CD4-positive, alpha-beta T cell treated with Interleukin-17A for 4 hours (primary cell): ENCODE measurements at regions not wholly inside any gene's neighbourhood (a gene's known extent, or its start where the extent isn't known, plus 50 kb on each side); places are given as distances from the start of the nearest gene placed in this dataset.
"Not testable (repeated sequence)": the region's sequence is repeated elsewhere in the genome, so short reads cannot be mapped to it uniquely, and the experiment has no call there.

Experiments used
- DNase-seq: peaks from one replicate; pipeline ENCODE4 v3.0.0-alpha.2; 2020; ENCODE audit warnings: mixed read lengths

DNA sequence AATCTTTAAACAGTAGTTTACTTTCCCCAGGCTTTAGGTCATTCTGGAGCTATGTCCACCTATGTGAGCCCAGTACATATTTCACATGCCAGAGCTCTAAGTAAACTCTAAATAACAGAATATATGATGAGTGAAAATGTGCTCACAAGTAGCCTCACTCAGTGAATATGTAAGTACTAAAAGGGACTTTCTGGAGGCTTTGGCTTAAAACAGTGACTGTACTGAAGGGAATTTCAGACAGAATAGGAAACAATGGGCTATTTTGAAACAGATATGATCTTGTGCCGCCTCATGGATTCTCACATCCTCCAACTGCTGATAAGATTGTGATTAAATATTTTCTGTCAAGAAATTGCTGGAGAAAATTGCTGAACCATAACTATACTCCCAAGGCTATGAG, 747.9 kb downstream of the SOCS6 start:
- DNase-seq = no peak

DNA sequence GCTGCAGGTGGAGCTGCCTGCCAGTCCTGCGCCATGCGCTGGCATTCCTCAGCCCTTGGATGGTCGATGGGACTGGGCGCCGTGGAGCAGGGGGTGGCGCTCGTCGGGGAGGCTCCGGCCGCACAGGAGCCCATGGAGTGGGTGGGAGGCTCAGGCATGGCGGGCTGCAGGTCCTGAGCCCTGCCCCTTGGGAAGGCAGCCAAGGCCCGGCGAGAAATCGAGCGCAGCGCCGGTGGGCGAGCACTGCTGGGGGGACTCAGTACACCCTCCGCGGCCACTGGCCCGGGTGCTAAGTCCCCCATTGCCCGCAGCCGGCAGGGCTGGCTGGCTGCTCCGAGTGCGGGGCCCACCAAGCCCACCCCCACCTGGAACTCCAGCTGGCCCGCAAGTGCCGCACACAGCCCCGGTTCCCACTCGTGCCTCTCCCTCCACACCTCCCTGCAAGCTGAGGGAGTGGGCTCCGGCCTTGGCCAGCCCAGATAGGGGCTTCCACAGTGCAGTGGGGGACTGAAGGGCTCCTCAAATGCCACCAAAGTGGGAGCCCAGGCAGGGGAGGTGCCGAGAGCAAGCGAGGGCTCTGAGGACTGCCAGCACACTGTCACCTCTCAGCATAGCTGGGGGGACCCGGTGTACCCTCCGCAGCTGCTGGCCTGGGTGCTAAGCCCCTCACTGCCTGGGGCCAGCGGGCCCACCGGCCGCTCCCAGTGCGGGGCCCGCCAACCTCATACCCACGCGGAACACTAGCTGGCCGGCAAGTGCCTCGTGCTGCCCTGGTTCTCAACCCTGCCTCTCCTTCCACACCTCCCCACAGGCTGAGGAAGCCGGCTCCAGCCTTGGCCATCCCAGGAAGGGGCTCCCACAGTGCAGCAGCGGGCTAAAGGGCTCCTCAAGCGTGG, 742.7 kb downstream of the SOCS6 start:
- DNase-seq = not testable (repeated sequence)

DNA sequence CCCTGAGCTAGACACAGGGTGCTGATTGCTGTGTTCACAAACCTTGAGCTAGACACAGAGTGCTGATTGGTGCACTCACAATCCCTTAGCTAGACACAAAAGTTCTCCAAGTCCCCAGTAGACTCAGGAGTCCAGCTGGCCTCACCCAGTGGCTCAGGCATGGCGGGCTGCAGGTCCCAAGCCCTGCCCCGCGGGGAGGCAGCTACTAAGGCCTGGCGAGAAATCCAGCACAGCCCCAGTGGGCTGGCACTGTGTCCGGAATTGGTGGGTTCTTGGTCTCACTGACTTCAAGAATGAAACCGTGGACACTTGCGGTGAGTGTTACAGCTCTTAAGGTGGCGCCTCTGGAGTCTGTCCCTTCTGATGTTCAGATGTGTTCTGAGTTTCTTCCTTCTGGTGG, 741.2 kb downstream of the SOCS6 start:
- not testable (repeated sequence) for DNase-seq

DNA sequence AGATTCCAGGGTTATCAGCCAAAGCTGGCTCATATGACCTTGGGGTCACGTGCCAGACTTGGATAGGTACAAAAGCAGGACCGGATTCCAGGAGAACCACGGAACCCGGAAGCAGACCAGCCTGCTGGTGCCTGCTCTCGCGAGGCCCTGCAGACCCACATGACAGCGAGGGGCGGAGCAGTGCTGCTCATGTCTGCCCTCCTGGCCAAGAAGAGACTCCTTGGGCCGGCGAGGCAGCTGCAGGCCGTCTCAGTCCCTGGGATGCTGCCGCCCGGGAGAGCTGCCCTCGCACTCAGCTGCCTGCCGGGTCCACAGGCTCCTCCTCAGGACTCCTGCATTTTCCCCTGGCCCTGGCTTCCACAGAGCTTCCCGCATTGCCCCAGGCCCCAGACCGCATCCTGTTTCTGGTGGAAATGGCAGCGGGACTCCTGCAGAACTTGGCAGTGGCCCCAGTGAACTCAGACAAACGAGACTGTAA, 739.5 kb downstream of the SOCS6 start:
- no peak for DNase-seq

DNA sequence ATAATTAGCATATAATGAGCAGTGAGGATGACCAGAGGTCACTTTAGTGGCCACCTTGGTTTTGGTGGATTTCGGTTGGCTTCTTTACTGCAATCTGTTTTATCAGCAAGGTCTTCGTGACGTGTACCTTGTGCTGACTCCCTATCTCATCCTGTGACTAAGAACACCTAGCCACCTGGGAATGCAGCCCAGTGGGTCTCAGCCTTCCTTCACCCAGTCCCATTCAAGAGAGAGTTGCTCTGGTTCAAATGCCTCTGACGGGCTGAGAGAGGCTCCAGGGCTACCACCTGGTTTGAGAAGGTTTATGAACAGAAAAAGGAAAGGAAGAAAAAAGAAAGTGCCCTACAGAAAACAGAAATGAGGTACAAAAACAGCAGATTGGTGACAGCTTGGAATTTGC, 738.7 kb downstream of the SOCS6 start:
- DNase-seq = no peak

DNA sequence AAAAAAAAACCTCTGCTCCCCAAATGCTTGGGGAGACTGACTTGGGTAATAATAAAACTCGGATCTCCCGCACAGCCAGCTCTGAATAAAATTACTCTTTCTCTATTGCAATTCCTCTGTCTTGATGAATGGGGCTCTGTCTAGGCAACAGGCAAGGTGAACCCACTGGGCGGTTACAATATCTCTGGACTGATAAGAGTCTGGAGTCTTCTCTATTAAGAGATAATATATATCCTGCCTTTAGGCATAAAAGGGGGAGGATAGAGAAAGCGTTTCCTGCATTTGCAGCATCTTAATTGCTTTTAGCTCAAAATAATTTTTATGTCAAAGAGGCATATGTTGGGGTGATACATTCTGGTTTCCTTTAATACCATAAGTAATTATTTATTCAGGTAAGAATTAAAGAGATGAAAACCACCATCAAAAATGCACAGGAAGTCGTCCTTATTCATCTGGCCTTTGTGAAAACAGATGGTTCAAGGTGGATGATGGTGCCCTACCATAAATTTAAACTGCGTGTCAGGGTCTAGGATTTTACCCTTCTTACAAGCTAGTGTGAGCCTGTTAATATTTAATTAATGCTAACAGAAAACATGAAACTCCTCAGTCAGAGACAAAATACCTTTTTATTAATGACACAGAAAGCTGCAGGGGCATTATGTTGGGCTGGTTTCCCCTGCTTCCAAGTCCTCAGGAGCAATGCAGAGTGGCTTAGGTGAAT, 736.8 kb downstream of the SOCS6 start:
- DNase-seq = no peak

DNA sequence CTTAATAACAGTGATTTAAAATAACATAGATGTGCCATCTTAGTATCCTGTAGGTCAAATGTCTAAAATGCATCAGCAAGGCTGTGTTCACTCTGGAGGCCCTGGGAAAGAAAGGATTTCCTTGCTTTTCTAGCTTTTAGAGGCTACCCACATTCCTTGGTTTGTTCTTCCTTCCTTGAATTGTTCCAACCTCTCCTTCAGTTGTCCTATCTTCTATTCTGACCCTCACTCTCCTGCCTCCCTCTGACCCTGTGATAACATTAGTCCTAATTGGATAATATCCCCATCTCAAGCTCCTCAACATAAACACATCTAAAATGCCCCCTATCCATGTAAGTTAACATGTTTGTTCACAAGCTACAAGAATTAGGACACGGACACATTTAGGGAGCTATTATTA, 733.5 kb downstream of the SOCS6 start:
- no peak for DNase-seq

DNA sequence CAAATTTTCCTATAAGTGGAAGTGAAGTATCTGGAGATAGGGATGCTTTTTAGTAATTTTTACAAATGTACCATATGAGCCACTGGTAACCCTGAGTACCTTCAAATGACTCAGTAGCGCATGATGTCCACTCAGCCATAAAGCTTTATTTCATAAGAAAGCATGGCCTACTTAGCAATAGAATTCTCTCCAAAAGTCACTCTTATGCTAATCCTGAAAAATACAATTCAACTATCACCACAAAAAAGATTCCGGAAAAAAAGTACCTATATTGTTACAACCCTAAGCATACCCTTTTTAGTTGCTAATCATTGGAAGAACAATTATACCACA, 732.2 kb downstream of the SOCS6 start:
- DNase-seq = no peak

DNA sequence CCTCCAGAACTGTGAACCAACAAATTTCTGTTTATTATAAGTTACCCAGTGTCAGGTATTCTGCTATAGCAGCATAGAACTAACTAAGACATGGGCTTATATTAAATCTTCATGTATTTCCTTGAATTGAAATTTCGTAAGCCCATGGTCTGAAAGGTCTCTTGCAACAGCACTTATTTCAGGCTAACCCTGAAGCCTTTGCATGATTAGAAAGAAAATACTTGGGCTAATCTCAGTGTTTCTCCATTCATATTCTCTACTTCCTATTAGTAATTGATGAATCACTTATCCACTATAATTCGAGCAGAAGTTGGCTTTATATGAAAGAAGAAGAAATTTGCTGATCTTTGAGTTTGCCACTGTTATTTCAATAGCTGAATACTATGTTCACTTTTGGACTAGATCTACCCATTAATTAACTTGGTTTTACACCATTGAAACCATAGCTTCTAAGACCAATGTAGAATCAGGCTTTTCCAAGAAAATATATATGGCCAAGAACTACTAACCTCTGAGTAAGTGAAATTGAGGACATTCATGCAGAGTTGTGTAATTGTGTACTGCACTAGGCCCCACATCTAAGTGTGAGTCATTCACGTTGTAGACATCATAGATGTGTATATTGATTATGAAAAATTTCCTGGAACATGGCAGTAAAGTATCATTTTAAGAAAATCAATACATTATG, 731.6 kb downstream of the SOCS6 start:
- DNase-seq = no peak

DNA sequence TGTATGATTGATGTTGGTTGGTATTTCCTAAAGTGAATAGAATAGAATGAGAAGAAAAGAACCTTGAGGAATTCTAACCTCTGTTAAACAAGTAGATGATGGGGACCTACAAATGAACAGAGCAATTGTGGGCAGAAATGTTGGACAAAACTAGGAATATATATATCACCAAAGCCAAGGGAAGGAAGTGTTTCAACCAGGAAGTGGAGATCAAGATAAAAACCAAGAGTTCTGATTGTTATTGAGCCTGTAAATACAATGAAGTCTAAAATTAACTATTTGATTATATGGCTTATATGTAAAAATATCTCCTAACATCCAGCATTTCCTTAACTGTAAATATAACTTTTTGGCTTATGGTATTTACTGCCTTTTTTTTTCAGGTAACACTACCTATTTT, 730.0 kb downstream of the SOCS6 start:
- no peak for DNase-seq

DNA sequence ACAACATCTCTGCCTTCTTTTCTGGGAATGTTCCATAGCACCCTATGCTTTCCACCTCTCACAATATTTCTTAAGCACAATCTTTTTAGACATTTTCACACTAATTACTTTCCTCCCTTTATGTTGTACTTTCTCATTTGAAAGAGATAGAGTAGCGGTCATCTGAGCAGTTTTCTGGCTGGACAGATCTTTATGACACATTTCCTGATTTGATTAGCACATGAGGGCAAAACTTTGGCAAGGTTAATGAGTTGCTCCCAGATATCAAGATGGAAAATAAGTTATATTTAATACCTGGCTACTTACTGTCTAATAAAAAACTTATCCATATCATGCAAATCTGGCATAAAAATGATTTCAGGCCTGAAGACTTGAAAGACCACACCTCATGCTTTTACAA, 723.9 kb downstream of the SOCS6 start:
- DNase-seq = no peak

DNA sequence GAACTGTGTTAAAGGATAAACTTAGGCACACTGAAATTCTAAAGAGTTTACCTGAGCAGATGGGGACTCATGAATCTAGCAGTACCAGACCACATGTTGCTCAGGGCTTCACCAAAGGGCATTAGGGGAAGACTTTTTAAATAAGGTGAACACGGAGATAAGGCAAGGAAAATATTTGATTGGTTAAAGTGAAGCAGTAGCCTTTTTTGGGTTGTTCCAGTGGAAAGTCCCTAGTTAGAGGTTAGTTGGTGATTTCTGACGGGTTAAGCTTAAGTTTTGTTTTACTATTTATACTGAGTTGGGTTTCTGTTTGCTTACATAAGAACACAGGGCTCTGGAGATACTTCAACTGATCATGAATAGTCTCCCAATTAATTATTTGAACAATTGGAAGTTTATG, 722.5 kb downstream of the SOCS6 start:
- DNase-seq = no peak

DNA sequence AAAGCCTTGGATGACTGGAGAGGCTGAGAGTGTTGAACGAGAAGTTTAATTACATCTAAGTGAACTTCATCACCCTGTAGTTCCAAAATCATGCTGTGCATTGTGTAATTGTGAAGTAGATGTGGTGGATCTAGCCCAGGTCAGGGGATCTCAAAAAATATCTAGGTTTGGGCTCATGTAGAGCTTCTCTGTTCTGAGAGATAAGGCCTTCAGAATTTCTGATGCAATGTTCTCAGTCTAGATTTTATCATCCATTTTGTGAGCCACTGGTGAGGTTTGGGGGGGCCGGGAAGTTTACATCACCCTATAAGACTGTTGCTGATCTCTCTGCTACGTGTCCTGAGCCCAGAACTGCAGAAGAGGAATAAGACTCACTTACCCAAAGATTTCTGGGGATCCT, 719.4 kb downstream of the SOCS6 start:
- no peak for DNase-seq

DNA sequence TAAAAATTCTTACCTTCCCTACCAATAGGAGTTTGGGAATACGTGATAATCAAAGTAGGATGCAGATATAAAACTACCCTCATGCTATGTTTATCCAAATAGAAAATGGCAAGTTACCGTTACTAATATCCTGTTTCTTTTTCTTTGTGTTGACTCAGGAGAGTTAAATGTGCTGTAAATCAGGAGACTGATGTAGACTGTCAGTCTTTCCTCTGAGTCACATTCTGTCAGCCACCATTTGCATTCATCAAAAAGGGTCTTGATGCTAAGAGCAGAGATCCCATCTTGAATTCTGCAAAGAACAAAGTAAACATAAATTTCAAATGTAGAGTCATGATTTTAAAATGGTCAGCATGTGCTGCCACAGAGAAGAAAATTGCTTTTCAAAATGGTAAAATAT, 712.8 kb downstream of the SOCS6 start:
- DNase-seq = no peak

DNA sequence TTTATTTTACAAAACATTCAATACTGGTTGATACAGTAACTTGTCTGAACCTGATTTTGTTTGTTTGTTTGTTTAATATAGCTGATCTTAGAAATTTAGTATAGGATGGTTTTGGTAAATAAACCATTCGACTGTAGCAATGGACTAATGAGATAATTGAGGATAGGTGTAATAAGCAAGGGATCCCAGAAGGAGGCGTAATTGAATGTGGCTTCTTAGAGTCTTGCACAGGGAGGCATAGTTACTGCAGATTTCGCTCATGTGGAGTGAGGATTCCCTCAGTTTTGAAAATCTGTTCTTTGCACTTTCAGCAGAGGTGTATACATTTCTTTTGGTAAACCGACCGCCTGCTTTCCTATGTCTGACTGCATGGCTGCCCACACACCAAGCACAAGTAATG, 709.6 kb downstream of the SOCS6 start:
- no peak for DNase-seq

DNA sequence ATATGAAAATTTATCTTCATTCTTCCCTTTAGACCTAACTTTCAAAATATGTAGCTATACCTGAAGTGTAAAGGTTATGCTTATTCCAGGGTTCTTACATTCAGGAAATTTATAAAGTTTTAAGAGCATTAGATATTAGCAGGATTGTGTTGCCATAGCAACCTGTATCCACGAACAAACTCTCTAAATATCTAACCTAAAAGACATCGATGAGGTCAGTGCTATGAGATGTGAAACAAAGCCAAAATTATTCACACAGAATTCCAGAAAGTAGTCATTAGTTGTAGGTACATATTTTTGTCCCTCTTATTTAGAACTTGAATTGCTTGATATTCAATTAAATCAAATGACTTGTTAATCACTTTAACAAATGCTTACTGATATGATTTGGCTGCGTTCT, 705.3 kb downstream of the SOCS6 start:
- no peak for DNase-seq

DNA sequence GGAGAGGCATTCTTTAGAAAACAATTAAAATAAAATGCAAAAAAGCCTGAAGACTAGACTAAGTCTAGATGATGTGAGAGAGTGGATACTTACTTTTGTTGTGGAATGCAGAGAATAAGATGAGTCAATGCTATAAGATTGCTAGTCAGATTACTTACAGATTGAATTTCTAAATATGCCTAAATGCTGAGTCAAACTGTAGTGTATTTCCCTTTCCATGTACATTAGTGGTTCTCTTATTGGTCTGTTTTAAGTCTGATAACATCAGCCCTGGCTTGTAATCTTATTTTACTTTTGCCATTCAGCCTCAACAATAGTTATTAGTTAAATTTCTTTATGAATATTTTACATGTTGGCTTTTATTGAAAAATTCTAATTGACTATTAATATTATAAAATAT, 702.7 kb downstream of the SOCS6 start:
- DNase-seq = no peak

DNA sequence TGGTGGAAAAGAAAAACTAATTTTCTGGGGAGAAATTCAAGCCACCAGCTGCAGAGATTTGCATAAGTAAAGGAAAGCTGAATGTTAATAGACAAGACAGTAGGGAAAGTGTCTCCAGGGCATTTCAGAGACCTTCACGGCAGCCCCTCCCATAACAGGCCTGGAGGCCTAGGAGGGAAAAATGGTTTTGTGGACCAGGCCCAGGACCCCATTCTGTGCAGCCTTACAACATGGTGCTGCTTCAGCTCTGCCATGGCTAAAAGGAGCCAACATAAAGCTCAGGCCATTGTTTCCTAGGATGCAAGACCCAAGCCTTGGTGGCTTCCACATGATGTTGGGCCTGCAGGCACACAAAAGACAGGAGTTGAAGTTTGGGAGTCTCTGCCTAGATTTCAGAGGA, 697.1 kb downstream of the SOCS6 start:
- no peak for DNase-seq

DNA sequence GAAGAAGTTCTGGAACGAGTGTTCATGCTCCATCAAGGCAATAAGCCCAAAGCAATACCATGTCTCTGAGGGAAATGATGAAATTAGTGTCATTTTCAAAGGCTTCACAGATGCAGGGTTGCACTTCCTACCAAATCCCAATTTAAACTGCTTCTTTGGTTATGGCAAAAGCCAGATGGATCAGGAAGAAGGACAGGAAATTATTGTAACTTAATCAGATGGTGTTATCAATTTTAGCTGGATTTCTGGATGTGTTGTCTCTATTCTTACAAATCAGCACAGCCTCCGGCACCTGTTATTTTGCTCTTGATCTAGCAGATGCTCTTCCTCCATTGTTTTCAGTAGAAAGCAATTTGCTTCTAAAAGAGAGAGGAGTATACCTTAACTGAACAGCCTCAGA, 693.4 kb downstream of the SOCS6 start:
- no peak for DNase-seq

DNA sequence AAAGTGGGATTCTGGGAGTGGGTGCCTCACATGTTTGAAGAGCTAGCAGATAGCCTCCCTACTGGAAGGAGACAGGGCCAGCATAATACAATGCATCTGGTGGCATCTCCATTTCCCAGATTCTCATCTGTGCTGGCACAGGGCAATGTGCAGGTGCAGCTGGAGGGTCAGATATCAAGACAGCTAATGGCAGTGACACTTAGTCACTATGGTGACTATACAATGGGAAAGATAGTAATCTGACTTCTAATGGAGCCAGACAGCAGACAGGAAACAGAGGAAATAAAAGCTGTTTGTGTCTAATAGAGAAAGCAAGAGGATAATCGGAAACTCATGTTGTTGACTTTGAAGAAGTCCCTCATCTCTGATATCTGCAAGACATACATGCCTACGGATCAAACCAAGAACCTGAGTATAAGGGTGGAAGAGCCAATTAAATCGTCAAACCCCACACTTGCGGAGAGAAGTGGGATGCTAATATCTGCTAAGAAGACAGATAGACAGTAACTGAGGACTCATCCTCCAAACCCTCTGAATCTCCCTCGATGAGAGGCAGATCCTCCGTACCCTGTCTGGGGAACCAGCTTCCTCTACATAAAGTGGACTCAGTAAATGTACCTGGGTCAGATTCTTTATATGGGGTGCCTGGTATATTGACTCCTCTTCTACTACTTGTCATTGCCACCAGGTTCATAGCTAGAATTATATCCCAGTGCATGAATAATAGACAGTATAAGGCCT, 692.7 kb downstream of the SOCS6 start:
- no peak for DNase-seq

DNA sequence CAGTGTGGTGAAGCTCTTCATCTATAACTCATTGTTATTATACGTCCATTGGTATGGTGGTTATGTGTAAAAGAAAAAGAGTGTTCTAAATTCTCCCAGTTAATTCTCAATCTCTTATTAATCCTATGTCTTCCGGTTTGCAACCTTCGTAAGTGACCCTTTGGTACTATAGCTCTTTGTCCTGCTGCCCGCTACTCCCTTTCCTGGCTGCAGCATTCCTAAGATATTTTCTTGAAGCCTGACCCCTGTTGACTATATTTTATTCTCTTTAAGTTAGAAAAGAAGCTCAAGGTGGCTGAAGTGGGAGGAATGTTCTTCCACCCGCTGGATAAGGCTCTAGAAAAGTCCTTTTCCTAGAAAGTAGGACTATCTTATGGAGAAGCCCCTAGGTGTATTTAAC, 684.8 kb downstream of the SOCS6 start:
- DNase-seq = no peak

DNA sequence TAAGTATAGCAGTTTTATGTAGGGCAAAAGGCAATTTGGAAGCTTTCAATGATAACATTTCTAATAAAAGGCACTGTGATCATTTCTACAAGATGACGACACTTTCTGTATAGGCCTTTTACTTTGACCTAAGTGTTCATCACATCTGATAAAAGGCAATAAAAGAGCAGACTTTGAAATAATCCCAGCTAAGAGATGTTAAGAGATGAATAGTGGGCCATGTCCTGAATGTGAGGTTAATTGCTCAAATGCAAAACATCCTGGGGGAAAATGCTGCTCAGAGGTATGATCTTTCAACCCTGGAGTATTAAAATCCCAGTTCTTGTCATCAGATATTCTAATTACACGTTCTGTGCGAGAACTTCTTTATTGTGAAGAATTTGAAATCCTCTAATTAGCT, 677.6 kb downstream of the SOCS6 start:
- DNase-seq = no peak

DNA sequence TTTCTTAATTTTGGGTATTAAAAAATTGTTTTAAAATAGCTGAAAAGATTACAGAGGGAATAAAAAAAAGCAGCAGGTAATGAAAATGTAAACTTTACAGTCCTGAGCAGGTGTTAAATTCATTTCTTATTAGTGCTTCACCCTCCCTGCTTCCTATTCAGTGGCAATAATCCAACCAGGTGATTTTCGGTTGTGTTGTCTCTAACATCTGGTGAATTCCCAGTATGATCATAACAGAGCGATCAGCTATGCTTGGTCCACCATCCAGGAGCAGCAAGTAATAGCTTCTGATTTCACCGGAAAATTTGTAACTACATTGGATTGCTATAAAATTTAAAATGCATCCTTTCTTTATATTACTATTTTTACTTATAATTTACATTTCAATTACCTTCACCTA, 673.1 kb downstream of the SOCS6 start:
- DNase-seq = no peak
